Common myeloid progenitor, CD34-positive (primary cell): ENCODE measurements at regions not wholly inside any gene's neighbourhood (a gene's known extent, or its start where the extent isn't known, plus 50 kb on each side); places are given as distances from the start of the nearest gene placed in this dataset.

Experiments used
- CTCF ChIA-PET: fragments of 350-600 bp; sonication (Branson Sonifier 250); formaldehyde crosslinking; loops from one replicate; lab custom pipeline; 2021; ENCODE audit warnings: antibody characterized with exemption; lab: Charles Lee
- POLR2A ChIA-PET: fragments of 350-600 bp; sonication (Branson Sonifier 250); formaldehyde crosslinking; loops from one replicate; lab custom pipeline; 2021; ENCODE audit warnings: antibody characterized with exemption; lab: Charles Lee
- DNase-seq, 3 donors: peaks; one replicate each; pipeline versions ENCODE4 v3.0.0 to v3.0.0-alpha.2; 2013
- H3K27ac ChIP-seq, 2 experiments: 1 replicate in 1 of 2; 2 replicates in 1 of 2; pipeline ENCODE4 v1.7.0; 2013; ENCODE audit warnings: inconsistent platforms in 2 of 2, low read length in 2 of 2, mild to moderate bottlenecking in 2 of 2, low read depth in 1 of 2, moderate library complexity in 1 of 2; ENCODE audit not compliant: severe bottlenecking in 2 of 2, insufficient read depth in 1 of 2, poor library complexity in 1 of 2
- H3K27me3 ChIP-seq, 5 experiments: replicated peaks in 2 of 5; 1 replicate in 3 of 5; 2 replicates in 2 of 5; pipeline versions ENCODE4 v1.6.1 to v1.7.0; 2013; ENCODE audit warnings: low read length in 4 of 5, mild to moderate bottlenecking in 2 of 5, moderate library complexity in 2 of 5, inconsistent platforms in 1 of 5; ENCODE audit not compliant: insufficient read depth in 5 of 5, control insufficient read depth in 4 of 5
- H3K36me3 ChIP-seq, 4 experiments: 1 replicate in 2 of 4; 2 replicates in 2 of 4; pipeline versions ENCODE4 v1.6.1 to v1.7.0; 2013; ENCODE audit warnings: low read length in 3 of 4, control low read depth in 1 of 4, mild to moderate bottlenecking in 1 of 4; ENCODE audit not compliant: control insufficient read depth in 4 of 4, insufficient read depth in 4 of 4
- H3K4me1 ChIP-seq, 4 experiments: 1 replicate in 3 of 4; 2 replicates in 1 of 4; pipeline versions ENCODE4 v1.6.1 to v1.7.1; 2013; ENCODE audit warnings: low read length in 3 of 4, mild to moderate bottlenecking in 3 of 4, control low read depth in 1 of 4, inconsistent platforms in 1 of 4, moderate library complexity in 1 of 4; ENCODE audit not compliant: control insufficient read depth in 4 of 4, insufficient read depth in 4 of 4; ENCODE audit errors: control extremely low read depth in 1 of 4
- H3K4me3 ChIP-seq, 7 experiments: 1 replicate in 4 of 7; 2 replicates in 3 of 7; pipeline versions ENCODE4 v1.5.1 to v1.7.0; 2013; ENCODE audit warnings: mild to moderate bottlenecking in 7 of 7, low read length in 6 of 7, moderate library complexity in 6 of 7, inconsistent platforms in 2 of 7, low read depth in 2 of 7, control low read depth in 1 of 7; ENCODE audit not compliant: insufficient read depth in 4 of 7, control insufficient read depth in 1 of 7; ENCODE audit errors: extremely low read depth in 1 of 7
- H3K9me3 ChIP-seq, 5 experiments: 1 replicate in 4 of 5; 2 replicates in 1 of 5; pipeline versions ENCODE4 v1.6.1 to v1.7.1; 2013; ENCODE audit warnings: low read length in 4 of 5, mild to moderate bottlenecking in 2 of 5, inconsistent platforms in 1 of 5, low read depth in 1 of 5, moderate library complexity in 1 of 5; ENCODE audit not compliant: control insufficient read depth in 4 of 5, insufficient read depth in 2 of 5; ENCODE audit errors: control extremely low read depth in 1 of 5
- WGBS: methylation state at CpG from one replicate; pipeline ENCODE4 v1.1.5; 2013; ENCODE audit not compliant: insufficient coverage; 5-methylcytosine and 5-hydroxymethylcytosine counted together

DNA sequence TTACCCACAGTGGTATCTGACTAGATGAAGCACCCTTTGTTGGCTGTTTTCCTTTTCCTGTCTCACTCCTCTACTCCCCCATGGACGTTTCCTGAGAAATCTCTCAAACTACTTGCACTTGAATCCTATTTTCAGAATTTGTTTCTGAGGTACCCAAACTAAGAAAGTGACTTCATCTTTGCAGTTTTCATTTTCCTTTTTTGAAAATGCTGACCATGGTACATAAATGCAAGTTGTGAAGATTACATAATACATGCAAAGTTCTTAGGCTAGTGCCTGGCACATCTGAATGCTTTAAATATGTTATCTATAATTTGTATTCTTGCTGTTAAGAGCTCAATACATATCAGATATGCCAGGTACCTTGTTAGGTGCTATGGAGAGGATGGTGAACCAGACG lies 644.7 kb upstream of the TENM4 start:
- H3K9me3 ChIP-seq, result no peaks in the 10 kb centered on the region
- WGBS, result 20% methylated on average over 1 of the region's 2 CpGs
- H3K27ac ChIP-seq, result no peak overlapping the region
- no peak for DNase-seq
- no peaks in the 10 kb centered on the region for H3K27me3 ChIP-seq
- no peak overlapping the region for H3K4me3 ChIP-seq
- no peaks in the 10 kb centered on the region for H3K4me1 ChIP-seq
- POLR2A ChIA-PET, result no interaction called here
- H3K36me3 ChIP-seq, result no peaks in the 10 kb centered on the region
- CTCF ChIA-PET, result no interaction called here

DNA sequence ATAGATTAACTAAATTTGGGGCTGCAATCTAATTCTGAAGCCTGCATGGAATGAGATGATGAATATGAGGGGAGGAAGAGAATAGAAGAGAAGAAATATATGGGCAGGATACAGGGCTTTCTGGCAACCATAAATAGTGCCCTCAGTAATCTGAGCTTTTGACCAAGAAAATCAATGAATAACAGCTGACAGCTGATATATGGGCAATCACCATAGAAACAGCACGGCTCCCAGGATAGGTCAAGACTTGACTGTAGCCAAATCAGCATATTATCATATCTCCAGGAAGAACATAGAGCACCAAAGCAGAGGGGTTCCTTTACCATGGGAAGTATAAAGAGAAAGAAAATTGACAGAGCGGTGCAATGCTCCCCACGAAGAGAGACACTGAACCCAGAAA lies 643.8 kb upstream of the TENM4 start:
- no peaks in the 10 kb centered on the region for H3K36me3 ChIP-seq
- no peaks in the 10 kb centered on the region for H3K9me3 ChIP-seq
- no peaks in the 10 kb centered on the region for H3K4me1 ChIP-seq
- WGBS, result 74% methylated on average over 3 of the region's 3 CpGs
- H3K27ac ChIP-seq, result no peak overlapping the region
- no peaks in the 10 kb centered on the region for H3K27me3 ChIP-seq
- H3K4me3 ChIP-seq, result no peak overlapping the region
- ChIA-PET POLR2A (no interaction called here), CTCF (no interaction called here)
- DNase-seq, result no peak

DNA sequence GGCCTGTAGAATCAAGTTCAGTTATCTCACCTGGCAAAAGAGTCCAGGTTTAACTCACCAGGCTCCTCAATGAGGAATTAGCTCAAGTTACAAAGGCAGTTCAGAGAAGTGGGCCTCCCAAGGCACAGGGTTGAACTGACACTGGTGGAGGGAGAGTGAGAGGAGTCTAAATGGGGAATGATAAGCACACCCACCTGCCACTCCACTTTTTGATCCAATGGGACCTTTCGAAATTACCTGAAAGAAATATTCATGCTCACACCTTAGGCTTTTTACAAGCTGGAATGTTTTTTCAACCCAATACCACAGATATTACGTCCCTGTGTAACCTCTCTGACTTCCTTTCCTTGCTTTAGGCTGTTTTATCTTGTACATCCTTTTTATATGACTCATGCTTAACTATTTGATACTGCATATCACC lies 642.7 kb upstream of the TENM4 start:
- POLR2A ChIA-PET, result no interaction called here
- no peak overlapping the region for H3K27ac ChIP-seq
- DNase-seq, result no peak

DNA sequence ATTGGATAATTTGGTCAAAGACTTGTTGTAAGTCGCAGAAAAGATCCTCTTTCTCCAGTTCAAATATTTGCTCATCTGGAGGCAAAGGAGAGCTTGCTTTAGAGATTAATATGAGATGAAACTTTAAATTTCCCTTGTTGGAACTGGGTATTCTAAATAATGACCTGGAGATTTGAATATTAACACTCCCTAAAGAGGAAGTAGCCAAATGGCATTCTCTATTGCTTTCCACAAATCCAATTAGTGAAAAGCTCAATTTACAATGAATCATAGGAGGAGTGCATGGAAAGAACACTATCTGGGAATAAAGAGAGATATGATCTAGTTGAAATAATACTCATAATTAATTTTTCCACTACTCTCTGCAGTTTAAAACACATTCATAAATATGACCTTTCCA lies 641.6 kb upstream of the TENM4 start:
- no peaks in the 10 kb centered on the region for H3K27me3 ChIP-seq
- H3K27ac ChIP-seq, result no peak overlapping the region
- ChIA-PET CTCF (no interaction called here), POLR2A (no interaction called here)
- no peaks in the 10 kb centered on the region for H3K9me3 ChIP-seq
- H3K4me1 ChIP-seq, result no peaks in the 10 kb centered on the region
- no peak for DNase-seq
- no CpG with 5 or more reads among the region's 1 CpG for WGBS
- no peaks in the 10 kb centered on the region for H3K36me3 ChIP-seq
- no peak overlapping the region for H3K4me3 ChIP-seq

More for the DNA sequence above, 642.7 kb upstream of the TENM4 start:
- no peaks in the 10 kb centered on the region for H3K27me3 ChIP-seq
- CTCF ChIA-PET, result no interaction called here
- H3K9me3 ChIP-seq, result no peaks in the 10 kb centered on the region
- H3K4me3 ChIP-seq, result no peak overlapping the region
- 86% methylated on average over 2 of the region's 2 CpGs for WGBS
- H3K4me1 ChIP-seq, result no peaks in the 10 kb centered on the region
- H3K36me3 ChIP-seq, result no peaks in the 10 kb centered on the region

DNA sequence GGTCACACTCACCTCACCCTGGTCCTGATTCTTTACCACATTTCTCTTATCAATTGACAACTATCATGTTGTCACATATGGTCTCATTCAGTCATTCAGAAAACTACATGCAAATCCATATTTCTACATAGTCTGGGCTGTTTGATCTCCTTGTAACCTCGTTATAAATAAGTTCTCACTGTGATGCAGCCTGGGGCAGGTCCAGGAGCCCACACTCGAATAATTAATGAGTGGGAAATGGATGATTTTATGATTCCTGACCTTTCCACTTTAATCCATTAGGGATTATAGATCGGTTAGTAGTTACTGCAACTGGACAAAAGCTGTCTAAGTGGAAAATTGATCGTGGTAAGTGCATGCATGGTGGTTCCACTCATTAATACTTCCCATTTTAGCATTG lies 636.3 kb upstream of the TENM4 start:
- ChIA-PET POLR2A (no interaction called here), CTCF (no interaction called here)
- Histone ChIP-seq H3K9me3 (no peaks in the 10 kb centered on the region), H3K27ac (no peak overlapping the region), H3K27me3 (no peaks in the 10 kb centered on the region), H3K4me3 (no peak overlapping the region), H3K36me3 (no peaks in the 10 kb centered on the region), H3K4me1 (no peaks in the 10 kb centered on the region)
- 100% methylated on average over 2 of the region's 4 CpGs for WGBS
- DNase-seq, result no peak

DNA sequence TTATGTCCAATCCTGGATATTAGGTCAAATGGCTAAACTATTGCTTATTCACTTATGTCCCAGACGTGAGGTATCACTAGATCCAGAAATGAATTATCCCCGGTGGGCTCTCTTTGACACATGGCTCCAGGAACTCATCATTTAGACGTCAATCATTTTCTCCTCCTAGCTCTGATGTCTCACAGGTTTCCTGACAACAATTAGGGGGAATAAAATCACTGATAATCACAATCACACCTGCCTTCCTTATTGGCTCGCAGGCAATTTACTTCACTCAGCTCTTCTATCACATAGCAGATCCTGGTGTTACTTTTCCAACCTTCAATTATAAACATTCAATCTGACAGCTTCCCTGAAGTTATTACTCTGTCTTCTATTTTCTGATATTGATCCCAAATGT lies 634.0 kb upstream of the TENM4 start:
- Histone ChIP-seq H3K9me3 (no peaks in the 10 kb centered on the region), H3K27ac (no peak overlapping the region), H3K4me1 (no peaks in the 10 kb centered on the region), H3K27me3 (no peaks in the 10 kb centered on the region), H3K36me3 (no peaks in the 10 kb centered on the region), H3K4me3 (no peak overlapping the region)
- no peak for DNase-seq
- 86% methylated on average over 4 of the region's 4 CpGs for WGBS
- ChIA-PET POLR2A (no interaction called here), CTCF (interaction anchor here (0.7 kb wide), 1 partner anchor 214 kb away, joined by 3 read pairs; no protein-coding TSS in a partner anchor)

DNA sequence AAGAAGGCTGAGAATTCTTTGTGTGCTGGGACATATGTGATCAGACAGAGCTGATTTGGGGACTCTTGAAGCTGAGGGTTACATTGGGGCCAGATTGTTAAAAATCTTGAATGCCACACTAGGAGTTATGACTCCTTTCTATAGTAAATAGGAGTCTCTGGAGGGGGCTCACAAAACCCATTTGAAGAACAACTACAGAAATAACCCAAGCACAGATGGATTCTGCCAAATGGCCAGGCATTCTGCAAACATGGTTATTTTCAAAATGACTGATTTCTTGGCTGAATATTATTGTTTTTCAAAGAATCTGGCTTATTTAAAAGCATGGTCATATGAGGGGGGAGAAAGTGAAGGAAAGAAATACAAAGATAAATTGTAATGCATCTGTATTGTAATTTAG lies 625.5 kb upstream of the TENM4 start:
- ChIA-PET CTCF (no interaction called here), POLR2A (no interaction called here)
- Histone ChIP-seq H3K4me3 (no peak overlapping the region), H3K9me3 (no peaks in the 10 kb centered on the region), H3K27ac (no peak overlapping the region), H3K27me3 (no peaks in the 10 kb centered on the region), H3K4me1 (no peaks in the 10 kb centered on the region), H3K36me3 (no peaks in the 10 kb centered on the region)
- DNase-seq, result no peak
